HS-5 (cell line): ENCODE measurements at regions not wholly inside any gene's neighbourhood (a gene's known extent, or its start where the extent isn't known, plus 50 kb on each side); places are given as distances from the start of the nearest gene placed in this dataset.
A peak's percentile ranks its signal among the peaks of the same experiment; 100 is the strongest.

Experiments used
- DNase-seq: peaks from one replicate; pipeline ENCODE4 v3.0.0-alpha.2; 2012; ENCODE audit warnings: low read depth

DNA sequence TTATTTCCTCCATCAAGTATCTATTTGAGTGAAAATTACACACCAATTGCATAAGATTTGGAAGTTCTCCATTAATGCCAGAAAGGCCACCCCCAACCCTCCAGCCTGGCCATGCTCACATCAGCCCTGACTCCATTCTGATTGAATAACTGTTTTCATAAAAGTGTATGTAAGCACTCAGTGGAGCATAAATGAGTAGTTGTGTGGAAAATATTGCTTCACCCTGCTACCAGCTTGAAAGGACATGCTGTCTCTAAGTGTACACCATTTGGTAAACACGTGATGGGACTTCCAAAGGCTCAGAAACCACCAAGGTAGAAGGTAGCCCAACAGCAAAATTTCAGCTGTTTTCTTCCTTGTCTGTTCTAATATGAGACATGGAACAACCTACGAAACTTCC is 393.8 kb downstream of the ZNF385D start:
- no peak for DNase-seq

- DNase-seq = peak; percentile 32
These were observed 394.6 kb downstream of the ZNF385D start for GRCh38 chr3:21356402-21356801.

DNA sequence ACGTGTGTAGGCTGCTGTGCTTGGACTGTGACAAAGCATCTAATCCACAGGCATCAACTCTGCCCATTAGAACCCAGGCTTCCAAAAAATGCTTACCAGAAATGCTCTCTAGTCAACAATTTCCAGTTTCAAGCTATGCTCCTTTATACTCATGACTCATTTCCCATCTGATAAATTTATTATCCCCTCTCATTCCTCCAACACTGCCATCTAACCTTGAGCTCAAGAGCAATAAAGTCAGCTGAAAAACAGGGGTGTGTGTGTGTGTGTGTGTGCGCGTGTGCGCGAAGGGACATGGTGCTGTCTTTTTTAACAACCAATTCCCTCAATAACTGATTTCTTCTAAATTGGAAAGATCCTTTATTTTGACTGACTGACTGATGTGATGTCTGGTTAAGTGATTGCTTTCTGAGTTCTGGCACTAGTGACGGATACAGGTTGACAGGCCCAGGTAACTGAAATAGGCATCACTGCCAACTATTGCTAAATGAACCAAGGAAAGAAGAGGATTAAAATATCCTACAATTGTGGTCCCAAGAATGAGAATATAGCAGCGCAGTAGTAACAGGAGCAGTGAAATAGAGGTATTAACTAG is 405.5 kb downstream of the ZNF385D start:
- no peak for DNase-seq

GRCh38 chr3:21331857-21332256 is 419.2 kb downstream of the ZNF385D start:
- no peak for DNase-seq

DNA sequence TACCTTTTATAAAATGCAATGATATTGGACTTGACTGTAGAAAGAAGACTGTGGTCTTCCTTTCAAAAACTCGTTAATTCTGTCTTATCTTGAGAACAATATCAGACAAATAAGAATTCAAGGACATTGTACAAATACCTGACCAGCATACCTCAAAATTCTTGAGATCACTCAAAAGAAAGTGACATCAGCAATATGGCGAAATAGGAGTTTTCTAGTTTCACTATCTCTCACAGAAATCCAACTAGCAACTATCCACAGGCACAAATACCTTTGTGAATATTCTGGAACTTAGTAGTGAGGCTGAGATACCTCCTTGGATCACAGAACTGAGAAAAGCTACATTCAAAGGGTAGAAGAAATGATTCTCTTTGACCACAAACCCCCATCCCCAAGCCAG is 419.7 kb downstream of the ZNF385D start:
- no peak for DNase-seq

DNA sequence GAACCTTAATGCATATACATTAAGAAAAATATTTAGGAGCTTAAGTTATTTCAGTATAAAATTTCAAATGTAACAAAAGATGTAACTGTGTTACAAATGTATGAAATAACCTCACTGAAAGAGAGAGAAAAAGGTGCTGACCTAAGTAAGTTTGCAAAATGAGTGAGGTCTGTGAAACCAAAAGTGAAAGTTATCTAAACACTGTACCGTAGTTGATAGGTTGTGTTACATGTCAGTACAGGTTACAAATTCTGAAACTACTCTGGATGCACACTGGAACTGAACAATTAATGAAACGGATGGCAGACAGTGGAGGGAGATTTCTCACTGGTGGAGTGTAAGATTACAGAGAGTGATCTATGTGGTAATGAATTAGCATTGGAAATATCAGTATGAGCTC is 420.7 kb downstream of the ZNF385D start:
- DNase-seq = no peak

- DNase-seq = no peak
These were observed 422.2 kb downstream of the ZNF385D start for GRCh38 chr3:21328711-21329390.

DNA sequence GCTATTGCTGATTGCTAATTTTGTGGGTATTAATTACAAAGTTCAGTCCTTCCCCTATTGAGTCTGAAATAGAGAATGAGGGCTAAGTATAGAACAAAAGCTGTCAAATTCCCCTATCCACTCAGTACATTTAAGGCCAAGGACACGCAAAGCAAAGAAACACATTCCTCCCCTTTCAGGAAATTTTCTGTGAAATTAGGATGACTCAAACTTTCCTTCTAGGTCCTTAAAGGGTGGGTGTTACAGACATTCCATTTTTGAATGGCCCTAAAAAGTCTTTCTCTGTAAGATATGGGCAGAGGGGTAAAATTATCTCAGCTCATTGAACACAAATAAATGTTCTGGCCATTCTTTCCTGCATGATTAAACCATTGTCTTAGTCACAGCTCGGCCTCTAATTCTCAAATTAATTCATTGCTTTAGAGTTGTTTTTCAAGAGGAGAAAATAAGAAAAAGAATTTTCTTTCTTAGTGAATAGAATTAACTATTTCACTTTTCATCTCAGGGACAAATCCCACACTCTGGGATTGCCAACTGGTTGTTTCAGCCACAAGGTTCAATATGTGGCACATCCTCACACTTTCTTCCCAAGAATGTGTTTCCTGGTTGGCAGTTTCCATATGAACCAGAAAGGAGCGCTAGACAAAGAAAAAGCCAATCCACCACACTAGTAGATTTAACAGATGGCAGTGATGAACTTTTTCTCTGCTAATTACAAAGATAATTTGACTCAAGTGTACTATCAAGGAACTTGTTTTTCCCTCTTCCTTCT is 424.1 kb downstream of the ZNF385D start:
- no peak for DNase-seq

- DNase-seq = no peak
These were observed 436.3 kb downstream of the ZNF385D start for GRCh38 chr3:21314688-21315087.

GRCh38 chr3:21310891-21311290 is 440.1 kb downstream of the ZNF385D start:
- no peak for DNase-seq

DNA sequence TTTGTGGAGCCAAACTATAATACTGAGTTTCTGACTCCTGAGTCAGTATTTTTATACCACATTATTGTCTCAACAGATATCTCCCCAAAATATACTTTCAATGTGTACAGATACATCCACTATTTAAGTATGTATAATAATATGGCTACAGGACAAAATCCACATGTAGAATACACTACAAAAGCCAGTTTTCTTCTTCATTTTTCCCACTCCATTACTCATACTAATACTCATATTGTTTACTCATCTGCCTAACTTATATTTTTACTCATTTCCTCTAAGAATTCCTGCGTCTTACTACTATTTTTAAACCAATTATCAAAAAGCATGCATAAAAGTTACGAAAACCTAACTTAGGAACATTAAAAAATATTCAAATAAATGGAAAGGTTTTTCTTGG is 440.8 kb downstream of the ZNF385D start:
- peak; percentile 24 for DNase-seq

DNA sequence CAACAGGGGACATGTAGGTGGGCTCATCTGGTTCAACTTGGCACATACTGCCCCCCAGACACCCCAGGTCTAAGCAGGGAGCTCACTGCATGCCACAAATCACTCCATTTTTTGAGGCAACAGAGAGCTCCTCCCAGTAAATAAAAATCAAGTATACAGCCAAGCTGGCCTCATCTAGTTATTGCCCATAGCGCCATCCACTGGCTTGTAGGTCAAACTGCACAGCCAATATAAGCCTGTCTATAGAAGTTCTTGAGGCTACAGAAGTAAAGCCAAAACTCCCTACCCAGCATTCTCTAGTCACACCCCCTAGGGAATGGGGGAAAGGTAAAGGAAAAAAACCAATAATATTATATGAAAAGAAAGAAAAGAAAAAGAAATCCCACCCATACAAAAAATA is 453.7 kb downstream of the ZNF385D start:
- no peak for DNase-seq

DNA sequence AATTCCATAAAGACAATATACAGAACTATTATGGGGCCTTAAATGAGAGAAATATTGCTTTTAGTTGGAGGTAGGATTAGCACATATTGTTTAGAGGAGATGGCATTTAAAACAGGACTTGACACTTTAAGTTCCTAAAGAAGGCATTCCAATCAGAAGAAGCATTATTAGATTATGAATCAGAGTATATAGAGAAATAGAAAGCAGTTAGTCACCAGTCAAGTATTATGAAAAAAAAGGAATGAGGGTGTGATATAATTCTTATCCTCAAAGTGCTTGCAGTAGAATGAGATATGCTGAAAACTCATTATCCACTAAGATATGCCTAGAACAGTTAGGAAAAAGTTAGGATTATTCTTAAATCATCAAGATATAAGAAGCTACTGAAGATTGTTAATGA is 456.2 kb downstream of the ZNF385D start:
- no peak for DNase-seq

DNA sequence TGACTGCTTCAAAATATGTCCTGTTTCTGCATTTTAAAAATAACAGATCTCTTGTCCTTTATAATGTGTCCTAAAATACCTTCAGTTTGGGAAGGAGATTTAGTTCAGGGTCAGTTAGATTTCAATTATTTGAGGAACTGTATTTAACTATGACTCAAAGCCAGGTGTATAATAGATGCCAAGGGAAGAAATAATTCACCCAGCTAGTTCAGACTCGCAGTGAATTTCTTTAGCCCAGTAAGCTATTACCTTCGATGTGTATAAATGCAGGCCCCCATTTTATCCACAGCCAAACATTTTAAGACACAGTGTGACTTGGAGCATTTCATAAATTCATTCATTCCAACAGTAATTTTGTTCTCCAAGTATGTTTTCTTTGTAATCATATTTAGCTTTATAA is 458.0 kb downstream of the ZNF385D start:
- no peak for DNase-seq

DNA sequence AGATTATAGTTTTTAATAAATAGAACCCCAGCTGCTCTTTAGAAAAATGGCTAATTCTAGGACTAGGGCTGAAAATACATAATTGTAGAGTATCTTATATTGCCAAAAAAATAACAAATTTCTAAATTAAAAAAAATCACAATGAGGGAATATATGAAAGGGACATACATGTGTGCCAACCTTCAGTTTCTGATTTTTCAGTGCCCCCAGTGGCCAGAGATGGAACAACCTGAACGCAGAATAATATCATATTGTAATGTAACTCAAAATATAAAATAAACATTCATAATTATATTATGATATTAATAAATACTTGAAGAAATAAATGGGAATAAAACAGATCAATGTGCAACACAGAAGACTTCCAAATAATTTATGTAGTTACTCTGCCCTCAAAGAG is 460.5 kb downstream of the ZNF385D start:
- no peak for DNase-seq

GRCh38 chr3:21274079-21274571 is 476.9 kb downstream of the ZNF385D start:
- no peak for DNase-seq

- peak; percentile 50 for DNase-seq
These were observed 477.6 kb downstream of the ZNF385D start for GRCh38 chr3:21273259-21274025.

- no peak for DNase-seq
These were observed 479.4 kb downstream of the ZNF385D start for GRCh38 chr3:21271606-21272016.

- no peak for DNase-seq
These were observed 481.1 kb downstream of the ZNF385D start for GRCh38 chr3:21269882-21270281.

GRCh38 chr3:21260507-21260906 is 490.5 kb downstream of the ZNF385D start:
- no peak for DNase-seq

- no peak for DNase-seq
These were observed 491.1 kb downstream of the ZNF385D start for GRCh38 chr3:21259896-21260295.

- DNase-seq = no peak
These were observed 494.1 kb downstream of the ZNF385D start for GRCh38 chr3:21256932-21257331.
